HUES48 (cell line): ENCODE measurements at regions not wholly inside any gene's neighbourhood (a gene's known extent, or its start where the extent isn't known, plus 50 kb on each side); places are given as distances from the start of the nearest gene placed in this dataset.

Experiments
- H3K27ac ChIP-seq: one replicate; pipeline ENCODE4 v1.7.0; 2013; ENCODE audit warnings: low read depth, low read length, inconsistent platforms
- H3K27me3 ChIP-seq: 2 replicates; pipeline ENCODE4 v1.6.1; 2013; ENCODE audit warnings: mild to moderate bottlenecking, low read length; ENCODE audit not compliant: control insufficient read depth, insufficient read depth
- H3K36me3 ChIP-seq: 2 replicates; pipeline ENCODE4 v1.6.1; 2013; ENCODE audit warnings: low read length; ENCODE audit not compliant: control insufficient read depth, insufficient read depth
- H3K4me1 ChIP-seq: 2 replicates; pipeline ENCODE4 v1.6.1; 2013; ENCODE audit warnings: mild to moderate bottlenecking, low read length; ENCODE audit not compliant: control insufficient read depth, insufficient read depth
- H3K4me3 ChIP-seq: 2 replicates; pipeline ENCODE4 v1.5.1; 2013; ENCODE audit warnings: mild to moderate bottlenecking, low read depth, low read length
- H3K9ac ChIP-seq: 2 replicates; pipeline ENCODE4 v1.6.1; 2013; ENCODE audit warnings: mild to moderate bottlenecking, low read depth, low read length, moderate library complexity
- H3K9me3 ChIP-seq: 2 replicates; pipeline ENCODE4 v1.6.1; 2013; ENCODE audit warnings: low read length; ENCODE audit not compliant: control insufficient read depth, insufficient read depth

GRCh38 chr12:124726596-124727263 lies 136.9 kb downstream of the SCARB1 start:
- no peak overlapping the region for H3K27ac ChIP-seq
- H3K9ac ChIP-seq: no peak overlapping the region
- H3K4me3 ChIP-seq: no peak overlapping the region

GRCh38 chr12:124725597-124726237 lies 137.9 kb downstream of the SCARB1 start:
- H3K4me3 ChIP-seq: no peak overlapping the region
- H3K9me3 ChIP-seq: no peaks in the 10 kb centered on the region
- H3K9ac ChIP-seq: no peak overlapping the region
- no peaks in the 10 kb centered on the region for H3K27me3 ChIP-seq
- no peaks in the 10 kb centered on the region for H3K36me3 ChIP-seq
- no peak overlapping the region for H3K27ac ChIP-seq
- no peaks in the 10 kb centered on the region for H3K4me1 ChIP-seq

More at GRCh38 chr12:124726596-124727263, 136.9 kb downstream of the SCARB1 start:
- Histone ChIP-seq H3K36me3 (no peaks in the 10 kb centered on the region), H3K27me3 (no peaks in the 10 kb centered on the region), H3K4me1 (no peaks in the 10 kb centered on the region), H3K9me3 (no peaks in the 10 kb centered on the region)

- no peaks in the 10 kb centered on the region for H3K36me3 ChIP-seq
- no peak overlapping the region for H3K9ac ChIP-seq
- no peak overlapping the region for H3K27ac ChIP-seq
- H3K9me3 ChIP-seq: no peaks in the 10 kb centered on the region
- H3K27me3 ChIP-seq: no peaks in the 10 kb centered on the region
- no peaks in the 10 kb centered on the region for H3K4me1 ChIP-seq
- H3K4me3 ChIP-seq: no peak overlapping the region
Observed at GRCh38 chr12:124725099-124725498, 138.6 kb downstream of the SCARB1 start.

- H3K4me1 ChIP-seq: no peaks in the 10 kb centered on the region
- H3K27me3 ChIP-seq: no peaks in the 10 kb centered on the region
- H3K9me3 ChIP-seq: no peaks in the 10 kb centered on the region
- no peak overlapping the region for H3K9ac ChIP-seq
- H3K4me3 ChIP-seq: no peak overlapping the region
- H3K27ac ChIP-seq: no peak overlapping the region
- no peaks in the 10 kb centered on the region for H3K36me3 ChIP-seq
Observed at GRCh38 chr12:124722878-124723277, 140.8 kb downstream of the SCARB1 start.

DNA sequence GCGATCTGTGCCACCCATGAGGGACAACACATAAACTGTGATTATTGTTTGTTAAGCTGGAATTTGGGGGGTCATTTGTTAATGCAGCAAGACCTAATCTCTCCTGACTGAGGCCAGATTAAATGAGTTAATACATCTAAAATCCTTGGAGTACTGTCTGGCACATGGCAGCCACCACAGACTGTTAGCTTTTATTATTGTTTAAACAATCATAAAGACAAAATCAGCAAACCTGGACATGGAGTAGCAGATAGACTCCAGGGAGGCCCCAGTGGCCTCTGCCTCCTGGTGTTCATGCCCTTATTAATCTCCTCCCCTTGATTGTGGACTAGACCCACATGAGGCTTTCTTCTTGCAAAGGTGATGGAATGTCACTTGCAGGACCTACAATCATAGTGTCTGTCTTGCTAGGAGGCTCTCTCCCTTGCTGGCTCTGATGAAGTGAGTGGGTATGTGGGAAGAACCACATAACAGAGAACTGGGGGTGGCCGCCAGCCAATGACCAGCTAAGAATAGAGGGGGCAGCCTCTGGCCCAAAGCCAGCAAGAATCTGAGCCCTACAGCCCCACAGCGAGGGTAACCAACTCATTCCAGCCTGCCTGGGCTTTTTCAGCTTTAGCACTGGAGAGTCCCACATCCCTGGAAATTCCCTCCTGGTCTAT lies 142.0 kb downstream of the SCARB1 start:
- Histone ChIP-seq H3K27ac (no peak overlapping the region), H3K4me3 (no peak overlapping the region), H3K4me1 (no peaks in the 10 kb centered on the region), H3K36me3 (no peaks in the 10 kb centered on the region), H3K9me3 (no peaks in the 10 kb centered on the region), H3K27me3 (no peaks in the 10 kb centered on the region), H3K9ac (no peak overlapping the region)

GRCh38 chr12:124720681-124721500 lies 142.8 kb downstream of the SCARB1 start:
- Histone ChIP-seq H3K4me1 (no peaks in the 10 kb centered on the region; the same call in 1 of the 2 replicates), H3K27ac (no peak overlapping the region), H3K9ac (no peak overlapping the region), H3K4me3 (no peak overlapping the region), H3K36me3 (no peaks in the 10 kb centered on the region), H3K9me3 (no peaks in the 10 kb centered on the region), H3K27me3 (no peaks in the 10 kb centered on the region)

- Histone ChIP-seq H3K27me3 (no peaks in the 10 kb centered on the region), H3K4me1 (no peaks in the 10 kb centered on the region; the same call in 1 of the 2 replicates), H3K4me3 (no peak overlapping the region), H3K36me3 (no peaks in the 10 kb centered on the region), H3K9me3 (no peaks in the 10 kb centered on the region), H3K27ac (no peak overlapping the region), H3K9ac (no peak overlapping the region)
Observed at GRCh38 chr12:124720004-124720680, 143.5 kb downstream of the SCARB1 start.

DNA sequence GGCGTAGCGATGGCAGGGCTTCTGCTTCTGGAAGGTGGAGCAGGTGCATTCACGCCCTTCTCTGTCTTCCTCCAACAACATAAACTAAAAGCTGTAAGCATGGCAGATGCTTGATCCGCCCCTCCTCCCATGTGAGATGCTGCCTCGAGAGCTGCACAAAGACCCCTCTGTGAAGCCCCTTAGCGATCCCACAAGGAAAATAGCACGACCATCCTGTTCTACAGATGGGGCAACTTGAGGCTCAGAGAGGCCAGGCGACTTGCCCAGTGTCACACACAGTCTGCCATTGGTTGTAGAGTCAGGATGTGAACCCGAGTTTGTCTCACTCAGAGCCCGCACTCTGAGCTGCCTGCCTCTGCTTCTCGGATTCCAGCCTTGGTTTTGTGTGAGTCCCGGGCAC lies 144.4 kb downstream of the SCARB1 start:
- H3K4me1 ChIP-seq: no peaks in the 10 kb centered on the region; the same call in 1 of the 2 replicates
- H3K4me3 ChIP-seq: no peak overlapping the region
- H3K27me3 ChIP-seq: no peaks in the 10 kb centered on the region
- no peak overlapping the region for H3K9ac ChIP-seq
- H3K9me3 ChIP-seq: no peaks in the 10 kb centered on the region
- H3K36me3 ChIP-seq: no peaks in the 10 kb centered on the region
- H3K27ac ChIP-seq: no peak overlapping the region

DNA sequence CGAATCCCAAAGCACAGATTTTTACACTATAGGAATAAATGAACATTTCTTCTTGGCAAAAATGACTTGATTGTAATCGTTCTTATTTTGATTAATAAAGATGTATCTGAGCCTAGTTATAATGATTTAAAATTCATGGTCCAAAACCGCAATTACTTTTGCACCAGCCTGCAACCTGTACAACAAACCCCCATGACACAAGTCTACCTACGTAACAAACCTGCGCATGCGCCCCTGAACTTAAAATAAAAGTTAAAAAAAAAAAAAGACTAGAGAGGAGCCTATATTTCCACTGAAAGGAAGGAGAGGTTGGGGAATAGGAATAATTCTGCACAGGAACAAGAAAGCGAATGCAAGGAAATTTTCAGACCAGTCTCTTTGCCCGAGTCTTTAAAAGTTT lies 145.2 kb downstream of the SCARB1 start:
- Histone ChIP-seq H3K9ac (no peak overlapping the region), H3K27ac (no peak overlapping the region), H3K9me3 (no peaks in the 10 kb centered on the region), H3K36me3 (no peaks in the 10 kb centered on the region), H3K27me3 (no peaks in the 10 kb centered on the region), H3K4me1 (no peaks in the 10 kb centered on the region; the same call in 1 of the 2 replicates), H3K4me3 (no peak overlapping the region)

DNA sequence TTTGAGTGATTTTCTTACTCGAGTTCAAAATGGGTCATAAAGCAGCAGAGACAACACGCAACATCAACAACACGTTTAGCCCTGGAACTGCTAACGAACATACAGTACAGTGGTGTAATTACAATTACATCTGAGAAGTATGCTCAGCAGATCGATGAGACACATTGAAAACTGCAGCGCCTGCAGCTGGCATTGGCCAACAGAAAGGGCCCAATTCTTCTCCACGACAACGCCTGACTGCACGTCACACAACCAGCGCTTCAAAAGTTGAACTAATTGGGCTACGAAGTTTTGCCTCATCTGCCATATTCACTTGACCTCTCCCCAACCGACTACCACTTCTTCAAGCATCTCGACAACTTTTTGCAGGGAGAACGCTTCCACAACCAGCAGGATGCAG lies 145.6 kb downstream of the SCARB1 start:
- no peaks in the 10 kb centered on the region for H3K9me3 ChIP-seq
- no peaks in the 10 kb centered on the region for H3K27me3 ChIP-seq
- no peak overlapping the region for H3K4me3 ChIP-seq
- no peak overlapping the region for H3K27ac ChIP-seq
- H3K9ac ChIP-seq: no peak overlapping the region
- no peaks in the 10 kb centered on the region; the same call in 1 of the 2 replicates for H3K4me1 ChIP-seq
- H3K36me3 ChIP-seq: no peaks in the 10 kb centered on the region
